ENCODE measurements at regions not wholly inside any gene's neighbourhood (a gene's known extent, or its start where the extent isn't known, plus 50 kb on each side); places are given as distances from the start of the nearest gene placed in this dataset.

DNA sequence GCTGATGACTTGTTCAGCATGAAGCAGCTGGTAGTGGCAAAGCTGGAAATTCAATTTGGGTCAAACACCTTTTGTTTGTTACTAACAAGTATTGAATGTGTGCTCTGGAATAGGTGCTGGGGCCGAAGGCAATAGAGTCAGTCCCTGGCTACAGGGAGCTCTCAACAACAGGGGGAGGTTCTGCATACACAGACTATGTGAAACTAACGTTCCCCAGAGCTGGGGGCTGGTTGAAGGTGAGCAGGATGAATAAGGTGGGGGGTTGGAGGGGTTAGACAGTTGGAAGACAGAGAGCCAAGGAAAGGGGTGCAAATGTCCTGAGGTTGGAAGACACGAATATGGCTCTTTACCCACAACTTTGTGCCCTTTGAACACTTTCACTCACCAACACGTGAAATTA is 84.1 kb upstream of the PLPP4 start:
- no peak for DNase-seq (ENCODE audit: low read depth)

DNA sequence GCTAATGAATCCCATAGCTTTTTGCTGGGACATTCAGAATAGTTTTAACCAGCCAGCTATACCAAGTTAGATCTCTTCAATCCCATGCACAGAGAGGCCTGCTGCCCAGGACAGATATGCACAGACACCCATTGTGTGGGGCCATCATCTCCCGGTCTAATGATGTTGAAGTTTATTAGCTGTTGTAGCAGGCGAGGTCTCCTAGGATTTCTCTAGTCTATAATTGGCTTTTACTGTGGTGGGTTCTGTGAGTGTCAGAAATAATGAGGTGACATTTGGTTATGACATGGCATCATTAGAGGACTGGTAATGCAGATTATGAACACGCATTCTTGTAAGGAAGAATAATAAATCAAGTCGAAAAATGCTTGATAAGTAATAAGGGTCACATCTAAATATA is 81.4 kb upstream of the PLPP4 start:
- no peak for DNase-seq (ENCODE audit: low read depth)

DNA sequence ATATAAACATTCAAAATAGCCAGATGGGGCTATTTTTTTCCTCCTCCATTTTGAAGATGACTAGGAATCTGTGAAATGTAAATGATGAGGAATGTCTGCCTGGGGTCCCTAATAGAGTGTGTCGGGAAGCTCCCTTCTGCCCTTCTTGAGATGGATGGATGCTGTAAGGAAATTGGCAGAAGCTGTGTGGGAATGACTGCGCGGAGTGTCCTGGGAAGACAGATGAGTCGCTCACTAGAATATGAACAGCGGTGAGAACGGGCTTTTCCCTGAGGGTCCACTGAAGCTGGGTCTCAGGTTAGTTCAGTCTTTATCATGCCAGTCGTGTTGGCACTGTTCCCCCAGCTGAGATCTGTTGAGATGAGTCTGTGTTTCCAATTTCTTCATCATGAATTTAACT is 75.1 kb upstream of the PLPP4 start:
- no peak for DNase-seq (ENCODE audit: low read depth)

DNA sequence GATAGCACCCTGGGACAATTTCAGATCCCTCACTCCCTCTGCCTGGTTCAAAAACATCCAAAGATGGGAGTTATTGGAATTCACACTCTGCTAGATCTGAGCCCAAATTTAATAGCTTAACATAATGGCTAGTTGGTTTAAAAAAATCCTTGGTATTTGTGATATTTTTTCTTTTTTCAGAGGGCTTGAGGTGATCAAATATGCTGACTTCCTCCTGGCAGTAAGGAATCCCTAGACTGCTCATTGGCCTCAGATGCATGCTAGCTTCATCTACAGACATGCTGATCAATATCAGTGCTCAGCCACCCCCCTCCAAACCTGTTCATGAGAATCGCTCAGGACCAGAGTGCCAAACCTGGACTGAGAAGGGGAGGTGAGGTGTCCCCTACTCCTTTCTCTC is 74.7 kb upstream of the PLPP4 start:
- no peak for DNase-seq (ENCODE audit: low read depth)

DNA sequence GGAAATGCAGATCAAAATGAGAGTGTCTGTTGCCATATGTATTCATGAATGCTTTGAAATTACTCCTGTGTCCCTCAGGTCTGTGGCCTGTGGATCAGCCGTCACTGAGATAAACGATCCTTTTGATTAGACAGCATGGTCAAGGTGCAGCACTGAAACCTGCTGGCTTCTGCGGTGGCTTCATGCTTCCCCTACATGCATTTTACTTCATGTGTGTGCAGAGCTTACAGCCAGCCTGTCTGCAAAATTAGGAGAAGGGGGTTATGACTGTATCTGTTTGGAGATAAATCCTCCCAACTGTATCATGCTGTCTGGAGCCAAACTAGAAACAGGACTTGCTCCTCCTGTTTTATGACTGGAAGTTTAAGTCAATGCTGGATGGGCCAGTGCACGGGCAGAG is 71.0 kb upstream of the PLPP4 start:
- no peak for DNase-seq (ENCODE audit: low read depth)

DNA sequence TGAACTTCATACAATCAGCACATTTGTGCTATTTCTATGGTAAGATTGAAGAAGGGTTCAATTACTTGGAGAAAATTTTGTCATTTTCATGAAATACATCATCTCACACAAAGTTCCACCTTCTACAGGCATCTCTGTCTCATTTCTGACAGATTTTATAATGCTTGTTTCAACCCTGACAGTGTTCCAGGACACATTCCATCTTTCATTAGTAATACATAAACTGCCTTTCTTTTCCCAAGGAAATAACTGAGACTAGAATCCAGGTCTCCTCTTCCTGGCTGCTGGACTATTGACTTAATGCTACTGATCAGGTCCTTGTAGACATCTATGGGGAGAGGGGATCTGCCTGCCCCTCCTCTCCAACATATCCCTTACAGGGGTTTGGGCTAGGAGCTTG is 70.1 kb upstream of the PLPP4 start:
- DNase-seq (ENCODE audit: low read depth), result no peak

DNA sequence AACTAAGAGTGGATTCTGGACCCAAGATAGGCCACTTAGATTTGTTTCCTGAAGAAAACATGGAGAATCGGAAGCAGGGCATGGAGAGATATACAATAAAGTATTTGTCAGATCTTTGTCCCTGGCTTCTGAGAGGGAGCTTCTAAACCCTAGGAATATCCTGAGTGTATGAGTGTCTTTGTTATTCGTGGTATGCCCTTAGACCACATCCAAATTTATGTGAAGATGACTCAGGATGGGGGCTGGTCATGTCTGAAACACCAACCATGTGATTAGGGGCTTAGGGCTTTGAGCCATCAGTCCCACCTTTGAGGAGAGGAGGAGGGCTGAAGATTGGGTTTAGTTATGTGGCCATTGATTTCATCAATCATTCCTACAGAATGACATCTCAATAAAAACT is 69.7 kb upstream of the PLPP4 start:
- no peak for DNase-seq (ENCODE audit: low read depth)

DNA sequence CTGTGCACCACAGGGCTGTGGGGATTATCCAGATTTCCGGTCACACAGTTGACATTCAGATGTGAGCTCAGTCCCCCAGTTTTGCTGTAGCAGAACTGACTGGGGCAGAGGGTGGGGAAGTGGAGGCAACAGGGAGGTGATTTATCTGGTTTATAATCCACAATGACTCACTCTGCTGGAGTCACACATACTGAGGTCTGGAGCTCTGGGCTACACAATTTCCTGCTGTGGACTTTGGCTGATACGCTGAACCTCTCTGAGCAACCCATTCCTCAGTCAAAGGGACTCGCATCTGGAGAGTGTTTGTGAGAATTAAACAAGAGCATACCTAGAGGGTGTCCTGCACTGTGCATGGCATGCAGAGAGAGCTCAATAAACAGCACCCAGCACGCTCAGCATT is 64.8 kb upstream of the PLPP4 start:
- DNase-seq (ENCODE audit: low read depth), result no peak

DNA sequence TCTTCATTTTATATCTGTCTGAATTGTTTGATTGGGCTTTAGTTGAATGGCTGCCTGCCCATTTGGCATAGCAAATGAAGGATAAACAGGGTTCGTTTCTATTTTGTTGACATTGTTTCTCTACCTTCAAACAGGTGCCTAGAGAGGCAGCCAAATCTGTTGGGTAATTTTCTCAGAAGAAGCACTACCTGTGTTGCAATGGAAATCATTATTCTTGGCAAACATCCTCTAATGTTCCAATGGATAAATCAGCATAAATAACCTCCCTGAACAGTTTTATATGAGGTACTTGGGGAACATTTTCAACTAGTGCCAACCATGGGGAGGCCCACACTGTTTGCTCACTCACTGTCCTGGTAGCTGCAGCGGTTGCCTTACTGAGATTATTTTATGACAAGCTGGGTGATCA is 64.4 kb upstream of the PLPP4 start:
- DNase-seq (ENCODE audit: low read depth), result no peak

DNA sequence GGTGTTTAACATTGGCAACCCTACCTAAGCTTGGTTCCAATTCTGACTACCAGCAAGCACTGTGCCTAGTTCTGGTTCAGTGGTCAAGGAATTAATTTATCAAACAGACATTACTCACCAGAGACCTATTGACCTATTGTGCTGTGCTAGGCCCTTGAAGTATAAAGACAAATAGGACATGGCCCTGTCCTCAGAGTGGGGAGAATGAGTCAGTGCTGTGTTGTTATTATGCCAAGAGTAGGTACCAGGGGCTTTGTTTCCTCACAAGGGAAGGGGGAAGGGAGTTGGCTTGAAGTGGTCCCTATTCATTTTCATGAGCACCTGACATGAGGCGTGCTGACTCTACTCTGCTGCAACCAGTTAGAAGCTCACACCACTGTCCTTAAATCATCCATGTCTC is 62.6 kb upstream of the PLPP4 start:
- no peak for DNase-seq (ENCODE audit: low read depth)

DNA sequence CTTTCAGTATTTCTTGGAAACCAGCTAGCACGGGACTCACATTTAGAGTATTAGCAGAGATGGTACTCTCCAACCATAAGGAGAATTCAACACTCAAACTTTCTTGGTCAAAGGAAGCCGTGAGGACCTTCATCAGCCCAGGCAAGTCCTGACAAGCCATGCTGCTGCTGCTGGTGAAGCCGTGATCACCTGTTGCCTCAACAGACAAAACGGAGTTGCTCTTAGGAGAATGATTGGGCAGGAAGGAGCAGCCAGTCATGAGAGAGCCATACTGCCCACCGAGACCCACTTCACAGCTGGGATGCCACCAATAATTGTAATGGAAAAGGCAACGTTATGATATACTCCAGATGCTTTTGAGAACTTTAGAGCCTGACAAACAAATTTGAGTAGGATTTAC is 60.8 kb upstream of the PLPP4 start:
- DNase-seq (ENCODE audit: low read depth), result no peak

DNA sequence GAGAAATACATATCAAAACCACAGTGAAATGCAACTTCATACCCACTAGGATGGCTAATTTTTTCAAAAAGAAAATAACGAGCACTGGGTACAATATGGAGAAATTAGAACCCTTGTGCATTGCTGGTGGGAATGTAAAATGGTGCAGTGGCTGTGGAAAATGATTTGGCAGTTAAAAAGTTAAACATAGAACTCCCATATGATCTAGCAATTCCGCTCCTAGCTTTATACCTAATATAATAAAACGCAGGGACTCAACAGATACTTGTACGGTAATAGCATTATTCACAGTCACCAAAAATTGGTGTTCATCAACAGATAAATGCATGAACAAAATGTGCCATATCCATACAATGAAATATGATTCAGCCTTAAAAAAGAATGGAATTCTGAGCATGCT is 58.8 kb upstream of the PLPP4 start:
- no peak for DNase-seq (ENCODE audit: low read depth)

DNA sequence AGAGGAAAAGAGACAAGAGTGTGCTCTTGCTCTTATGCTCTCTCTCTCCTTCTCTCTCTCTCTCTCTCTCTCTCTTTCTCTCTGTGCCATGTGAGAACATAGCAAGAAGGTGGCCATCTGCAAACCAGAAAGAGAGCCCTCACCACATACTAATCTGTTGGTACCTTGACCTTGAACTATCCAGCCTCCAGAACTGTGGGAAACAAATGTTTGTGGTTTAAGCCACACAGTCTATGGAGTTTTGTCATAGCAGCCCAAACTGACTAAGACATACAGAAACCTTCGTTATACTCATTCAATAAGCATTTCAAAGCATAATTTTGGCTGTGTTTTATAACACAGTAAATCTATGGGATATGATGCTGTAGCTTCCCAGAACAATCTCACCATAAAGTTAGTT is 56.4 kb upstream of the PLPP4 start:
- DNase-seq (ENCODE audit: low read depth), result no peak

DNA sequence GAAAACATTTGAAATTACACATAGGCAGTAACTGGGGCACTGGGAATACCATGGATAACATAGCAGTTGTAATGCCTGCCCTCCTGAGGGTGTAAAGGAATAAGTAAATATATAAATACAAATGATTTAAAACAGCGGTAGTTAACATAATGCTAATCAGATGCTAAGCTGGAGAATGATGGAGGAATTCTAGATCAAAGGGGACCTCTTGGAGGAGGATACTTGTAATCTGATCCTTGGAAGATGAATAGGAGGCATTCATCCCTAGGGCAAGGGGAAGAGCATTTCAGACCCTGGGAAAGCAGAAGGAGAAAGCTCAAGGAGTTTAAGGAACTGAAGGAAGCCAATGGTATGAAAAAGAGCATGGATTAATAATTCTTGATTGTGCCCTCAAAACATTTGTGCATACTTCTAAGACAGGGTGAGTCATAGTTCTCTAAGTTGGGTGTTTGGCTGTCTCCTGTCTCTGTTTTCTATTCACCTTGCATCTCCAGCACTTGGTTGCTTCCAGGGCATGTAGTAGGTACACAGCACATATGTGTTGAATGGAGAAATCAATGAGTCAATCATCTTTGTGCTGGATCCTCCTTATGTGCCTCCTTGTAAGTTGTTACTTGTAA is 54.8 kb upstream of the PLPP4 start:
- DNase-seq (ENCODE audit: low read depth), result no peak

DNA sequence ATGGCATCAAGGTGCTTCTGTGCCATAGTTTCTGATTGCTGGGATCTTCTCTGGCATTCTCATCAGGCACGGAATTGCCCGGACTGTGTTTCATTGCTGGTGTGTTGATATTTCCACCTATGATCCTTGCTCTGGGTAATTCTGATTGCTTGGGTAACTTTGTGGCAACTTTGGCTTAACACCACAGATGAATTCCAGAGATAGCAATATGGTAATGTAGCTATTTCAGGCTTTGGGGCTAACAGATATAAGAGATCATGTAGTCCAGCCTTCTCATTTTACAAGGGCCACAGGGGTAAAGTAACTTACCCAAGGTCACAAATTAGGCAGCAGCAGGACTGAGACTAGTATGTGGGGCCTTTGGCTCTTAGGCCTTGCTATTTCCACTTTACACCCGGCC is 53.9 kb upstream of the PLPP4 start:
- DNase-seq (ENCODE audit: low read depth), result no peak

DNA sequence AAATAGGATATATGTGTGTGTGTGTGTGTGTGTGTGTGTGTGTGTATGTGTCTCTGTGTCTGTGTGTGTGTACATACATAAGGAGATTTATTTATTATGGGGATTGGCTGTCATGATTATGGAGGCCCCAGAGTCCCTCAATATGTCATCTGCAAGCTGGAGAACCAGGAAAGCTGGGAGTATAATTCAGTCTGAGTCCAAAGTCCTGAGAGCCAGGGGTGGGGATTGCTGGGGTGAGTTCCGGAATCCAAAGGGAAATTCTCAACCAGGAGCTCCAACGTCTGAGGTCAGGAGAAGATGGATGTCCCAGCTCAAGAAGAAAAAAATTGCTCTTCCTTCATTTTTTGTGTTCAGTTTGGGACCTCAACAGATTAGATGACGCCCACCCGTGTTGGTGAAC is 50.7 kb upstream of the PLPP4 start:
- no peak for DNase-seq (ENCODE audit: low read depth)
